Hematopoietic multipotent progenitor cell treated with erythropoietin and hydrocortisone succinate and interleukin-3 and kit ligand, for 8 days (in vitro differentiated cells): ENCODE measurements at regions not wholly inside any gene's neighbourhood (a gene's known extent, or its start where the extent isn't known, plus 50 kb on each side); places are given as distances from the start of the nearest gene placed in this dataset.

ENCODE experiments used
- DNase-seq: peaks from one replicate; pipeline ENCODE4 v3.0.0-alpha.2; 2015

- DNase-seq: no peak
Observed at GRCh38 chr2:21910832-21911507, 787.2 kb downstream of the TDRD15 start.

- DNase-seq: no peak
Observed at GRCh38 chr2:21912405-21912804, 788.6 kb downstream of the TDRD15 start.

- DNase-seq: no peak
Observed at GRCh38 chr2:21915201-21915600, 791.4 kb downstream of the TDRD15 start.

- no peak for DNase-seq
Observed at GRCh38 chr2:21916934-21917522, 793.3 kb downstream of the TDRD15 start.

- DNase-seq: no peak
Observed at GRCh38 chr2:21920721-21921120, 797.0 kb downstream of the TDRD15 start.

GRCh38 chr2:21924640-21925285 is 801.0 kb downstream of the TDRD15 start:
- no peak for DNase-seq

GRCh38 chr2:21928292-21928691 is 804.5 kb downstream of the TDRD15 start:
- DNase-seq: no peak

- DNase-seq: no peak
Observed at GRCh38 chr2:21930226-21930625, 806.5 kb downstream of the TDRD15 start.

GRCh38 chr2:21939967-21940366 is 816.2 kb downstream of the TDRD15 start:
- DNase-seq: no peak

GRCh38 chr2:21944536-21944935 is 820.8 kb downstream of the TDRD15 start:
- no peak for DNase-seq

- no peak for DNase-seq
Observed at GRCh38 chr2:21945658-21946057, 821.9 kb downstream of the TDRD15 start.

GRCh38 chr2:21947046-21947445 is 823.3 kb downstream of the TDRD15 start:
- no peak for DNase-seq

- no peak for DNase-seq
Observed at GRCh38 chr2:21966139-21966538, 842.4 kb downstream of the TDRD15 start.

GRCh38 chr2:21970971-21971370 is 847.2 kb downstream of the TDRD15 start:
- DNase-seq: no peak

GRCh38 chr2:21972586-21972985 is 848.8 kb downstream of the TDRD15 start:
- DNase-seq: no peak

- no peak for DNase-seq
Observed at GRCh38 chr2:21981127-21981526, 857.4 kb downstream of the TDRD15 start.

GRCh38 chr2:21993002-21993401 is 869.2 kb downstream of the TDRD15 start:
- DNase-seq: no peak

GRCh38 chr2:21996339-21996738 is 872.6 kb downstream of the TDRD15 start:
- no peak for DNase-seq

- DNase-seq: no peak
Observed at GRCh38 chr2:21999522-21999921, 875.8 kb downstream of the TDRD15 start.

GRCh38 chr2:22002066-22002465 is 878.3 kb downstream of the TDRD15 start:
- no peak for DNase-seq

GRCh38 chr2:22003270-22003669 is 879.5 kb downstream of the TDRD15 start:
- DNase-seq: no peak

- no peak for DNase-seq
Observed at GRCh38 chr2:22011048-22011447, 887.3 kb downstream of the TDRD15 start.

- no peak for DNase-seq
Observed at GRCh38 chr2:22020091-22020742, 896.4 kb downstream of the TDRD15 start.
